HG03139 (cell line): ENCODE measurements at regions not wholly inside any gene's neighbourhood (a gene's known extent, or its start where the extent isn't known, plus 50 kb on each side); places are given as distances from the start of the nearest gene placed in this dataset.
"Not testable (repeated sequence)": the region's sequence is repeated elsewhere in the genome, so short reads cannot be mapped to it uniquely, and the experiment has no call there.

Source experiments
- ATAC-seq: cut with Tn5 transposase; IDR thresholded peaks from one replicate; pipeline ENCODE4 v1.9.1; 2021; ENCODE audit not compliant: unreplicated experiment

- ATAC-seq = no peak
These were observed 78.2 kb downstream of the HACD1 start for GRCh38 chr10:17538941-17539340.

GRCh38 chr10:17537281-17537680 lies 79.9 kb downstream of the HACD1 start:
- no peak for ATAC-seq

GRCh38 chr10:17536221-17536620 lies 81.0 kb downstream of the HACD1 start:
- ATAC-seq = no peak

- no peak for ATAC-seq
These were observed 79.3 kb upstream of the ST8SIA6 start for GRCh38 chr10:17533731-17534130.

GRCh38 chr10:17528306-17528862 lies 74.0 kb upstream of the ST8SIA6 start:
- no peak for ATAC-seq

GRCh38 chr10:17527514-17528146 lies 73.2 kb upstream of the ST8SIA6 start:
- ATAC-seq = no peak

- not testable (repeated sequence) for ATAC-seq
These were observed 72.2 kb upstream of the ST8SIA6 start for GRCh38 chr10:17526571-17526970.

GRCh38 chr10:17523917-17524316 lies 69.5 kb upstream of the ST8SIA6 start:
- ATAC-seq = no peak

GRCh38 chr10:17523246-17523753 lies 68.9 kb upstream of the ST8SIA6 start:
- no peak for ATAC-seq

- not testable (repeated sequence) for ATAC-seq
These were observed 67.9 kb upstream of the ST8SIA6 start for GRCh38 chr10:17522269-17522668.

GRCh38 chr10:17519457-17519856 lies 65.1 kb upstream of the ST8SIA6 start:
- ATAC-seq = no peak

- ATAC-seq = no peak
These were observed 63.9 kb upstream of the ST8SIA6 start for GRCh38 chr10:17518338-17518737.

- no peak for ATAC-seq
These were observed 62.0 kb upstream of the ST8SIA6 start for GRCh38 chr10:17516376-17516775.

GRCh38 chr10:17512341-17513001 lies 58.1 kb upstream of the ST8SIA6 start:
- no peak for ATAC-seq

- peak; percentile 65 for ATAC-seq
These were observed 56.0 kb upstream of the ST8SIA6 start for GRCh38 chr10:17510242-17510908.

- ATAC-seq = no peak
These were observed 53.1 kb upstream of the ST8SIA6 start for GRCh38 chr10:17507538-17507937.

- ATAC-seq = no peak
These were observed 52.6 kb upstream of the ST8SIA6 start for GRCh38 chr10:17506856-17507471.

GRCh38 chr10:17506390-17506789 lies 52.0 kb upstream of the ST8SIA6 start:
- no peak for ATAC-seq

GRCh38 chr10:17504547-17505245 lies 50.3 kb upstream of the ST8SIA6 start:
- no peak for ATAC-seq
